GM23338 (cell line): ENCODE measurements at regions not wholly inside any gene's neighbourhood (a gene's known extent, or its start where the extent isn't known, plus 50 kb on each side); places are given as distances from the start of the nearest gene placed in this dataset.

Experiments
- CREB1 ChIP-seq: fragments of 250-450 bp; sonication (Bioruptor Pico); IDR thresholded peaks from 2 replicates; pipeline ENCODE4 v1.5.0; 2020; ENCODE audit warnings: low read depth, mild to moderate bottlenecking, moderate library complexity
- CTCF ChIP-seq, 2 experiments: fragments of 200-600 bp in 1 of 2; sonication (generic) in 1 of 2; conservative IDR thresholded peaks; 2 replicates each; pipeline versions ENCODE4 v1.5.1 to v1.6.1; 2016 to 2017; ENCODE audit warnings: antibody characterized with exemption in 2 of 2, low read depth in 2 of 2, mild to moderate bottlenecking in 2 of 2, moderate library complexity in 1 of 2
- EZH2 ChIP-seq: fragments of 200-600 bp; sonication (generic); IDR thresholded peaks from one replicate; pipeline ENCODE4 v1.8.0; 2017; ENCODE audit warnings: antibody characterized with exemption, mild to moderate bottlenecking, low read depth; ENCODE audit not compliant: unreplicated experiment
- REST ChIP-seq: IDR thresholded peaks from one replicate; pipeline ENCODE4 v1.6.1; 2018; ENCODE audit warnings: antibody characterized with exemption; ENCODE audit not compliant: unreplicated experiment

GRCh38 chr4:3845094-3845743 is 79.0 kb downstream of the ADRA2C start:
- TF ChIP-seq REST (no peak), CREB1 (CRISPR knock-in tag) (no peak), CTCF (conservative IDR thresholded peaks at IDR 0.05; ENCODE audit: low read depth in 2 of 2) (no peak), EZH2 (no peak)
